NCI-H146 (cell line): ENCODE measurements at regions not wholly inside any gene's neighbourhood (a gene's known extent, or its start where the extent isn't known, plus 50 kb on each side); places are given as distances from the start of the nearest gene placed in this dataset.

Source experiments
- DNase-seq: peaks from one replicate; lab custom pipeline; 2025; lab: John Stamatoyannopoulos, UW

GRCh38 chr13:97562962-97563361 is 129.0 kb downstream of the RAP2A start:
- DNase-seq: no peak

GRCh38 chr13:97564956-97565355 is 131.0 kb downstream of the RAP2A start:
- DNase-seq: no peak

- no peak for DNase-seq
Observed at GRCh38 chr13:97565906-97566305, 131.9 kb downstream of the RAP2A start.

- DNase-seq: peak; percentile 13
Observed at GRCh38 chr13:97566907-97567306, 132.9 kb downstream of the RAP2A start.

GRCh38 chr13:97567510-97568243 is 133.7 kb downstream of the RAP2A start:
- DNase-seq: no peak

GRCh38 chr13:97568850-97569249 is 134.9 kb downstream of the RAP2A start:
- no peak for DNase-seq

GRCh38 chr13:97569841-97570240 is 135.9 kb downstream of the RAP2A start:
- no peak for DNase-seq

- no peak for DNase-seq
Observed at GRCh38 chr13:97570442-97570841, 136.5 kb downstream of the RAP2A start.

GRCh38 chr13:97573011-97573410 is 139.0 kb downstream of the RAP2A start:
- no peak for DNase-seq

GRCh38 chr13:97574926-97575325 is 141.0 kb downstream of the RAP2A start:
- DNase-seq: peak; percentile 47

GRCh38 chr13:97577026-97577425 is 143.1 kb downstream of the RAP2A start:
- DNase-seq: no peak

GRCh38 chr13:97582170-97582569 is 148.2 kb downstream of the RAP2A start:
- no peak for DNase-seq

GRCh38 chr13:97583907-97584497 is 150.0 kb downstream of the RAP2A start:
- DNase-seq: no peak

- no peak for DNase-seq
Observed at GRCh38 chr13:97586941-97587340, 153.0 kb downstream of the RAP2A start.

GRCh38 chr13:97588993-97589392 is 155.0 kb downstream of the RAP2A start:
- DNase-seq: no peak

- DNase-seq: no peak
Observed at GRCh38 chr13:97600458-97601075, 166.6 kb downstream of the RAP2A start.

GRCh38 chr13:97615266-97615665 is 181.3 kb downstream of the RAP2A start:
- no peak for DNase-seq

GRCh38 chr13:97616385-97616784 is 182.4 kb downstream of the RAP2A start:
- no peak for DNase-seq

- DNase-seq: no peak
Observed at GRCh38 chr13:97621025-97621424, 187.1 kb downstream of the RAP2A start.

- no peak for DNase-seq
Observed at GRCh38 chr13:97621631-97622030, 187.7 kb downstream of the RAP2A start.

- no peak for DNase-seq
Observed at GRCh38 chr13:97627566-97627965, 193.6 kb downstream of the RAP2A start.

- no peak for DNase-seq
Observed at GRCh38 chr13:97629601-97630272, 195.8 kb downstream of the RAP2A start.

GRCh38 chr13:97630725-97631124 is 196.8 kb downstream of the RAP2A start:
- no peak for DNase-seq
